Ishikawa (cell line): ENCODE measurements at regions not wholly inside any gene's neighbourhood (a gene's known extent, or its start where the extent isn't known, plus 50 kb on each side); places are given as distances from the start of the nearest gene placed in this dataset.

Experiments used
- CREB1 ChIP-seq: IDR thresholded peaks from 2 replicates; pipeline ENCODE4 v1.6.1; 2012; ENCODE audit warnings: low read depth
- EP300 ChIP-seq: IDR thresholded peaks from 2 replicates; pipeline ENCODE4 v1.6.1; 2012; ENCODE audit warnings: borderline replicate concordance
- MAX ChIP-seq: IDR thresholded peaks from 2 replicates; pipeline ENCODE4 v1.6.1; 2012
- NFIC ChIP-seq: IDR thresholded peaks from 2 replicates; pipeline ENCODE4 v1.6.1; 2012
- RAD21 ChIP-seq: IDR thresholded peaks from 2 replicates; pipeline ENCODE4 v1.6.1; 2012; ENCODE audit warnings: low read depth
- TAF1 ChIP-seq: IDR thresholded peaks from 2 replicates; pipeline ENCODE4 v1.6.1; 2012; ENCODE audit warnings: low read depth, mild to moderate bottlenecking
- TCF12 ChIP-seq: IDR thresholded peaks from 2 replicates; pipeline ENCODE4 v1.6.1; 2012; ENCODE audit warnings: low read depth
- TEAD4 ChIP-seq: IDR thresholded peaks from 2 replicates; pipeline ENCODE4 v1.6.1; 2012

- no peak for TF ChIP-seq EP300
- TF ChIP-seq CREB1 = no peak
- TF ChIP-seq TAF1 = no peak
- no peak for TF ChIP-seq RAD21
- no peak for TF ChIP-seq TCF12
- no peak for TF ChIP-seq TEAD4
- no peak for TF ChIP-seq NFIC
- no peak for TF ChIP-seq MAX
These were observed 116.0 kb upstream of the TOP3B start for GRCh38 chr22:22098457-22099193.
